K562 (cell line): ENCODE measurements at regions not wholly inside any gene's neighbourhood (a gene's known extent, or its start where the extent isn't known, plus 50 kb on each side); places are given as distances from the start of the nearest gene placed in this dataset.
A peak's percentile ranks its signal among the peaks of the same experiment; 100 is the strongest.

Experiments used
- ATF7 ChIP-seq: fragments of 450-650 bp; IDR thresholded peaks from 2 replicates; pipeline ENCODE4 v1.7.1; 2014; ENCODE audit warnings: mild to moderate bottlenecking, moderate library complexity
- CCAR2 ChIP-seq: fragments of 200-400 bp; formaldehyde crosslinking; IDR thresholded peaks from 2 replicates; pipeline ENCODE4 v1.6.1; 2017; ENCODE audit warnings: mild to moderate bottlenecking, low read depth, low read length
- DNMT1 ChIP-seq: fragments of 450-650 bp; IDR thresholded peaks from 2 replicates; pipeline ENCODE4 v1.6.1; 2016; ENCODE audit warnings: antibody characterized with exemption, mild to moderate bottlenecking
- FOXJ3 ChIP-seq: sonication (generic); formaldehyde crosslinking; IDR thresholded peaks from 2 replicates; pipeline ENCODE4 v1.4.0; 2020; ENCODE audit warnings: mild to moderate bottlenecking, missing genetic modification reagents
- HDAC3 ChIP-seq: fragments of 450-650 bp; IDR thresholded peaks from 2 replicates; pipeline ENCODE4 v1.6.1; 2018; ENCODE audit warnings: borderline replicate concordance, mild to moderate bottlenecking, moderate library complexity; ENCODE audit not compliant: partially characterized antibody
- OTX1 ChIP-seq: fragments of 450-650 bp; formaldehyde crosslinking; IDR thresholded peaks from 2 replicates; pipeline ENCODE4 v1.4.0; 2022; ENCODE audit warnings: mild to moderate bottlenecking
- PCBP2 ChIP-seq: fragments of 200-400 bp; formaldehyde crosslinking; IDR thresholded peaks from 2 replicates; pipeline ENCODE4 v1.6.1; 2018; ENCODE audit warnings: low read length, low read depth, mild to moderate bottlenecking, moderate library complexity; ENCODE audit not compliant: poor library complexity, severe bottlenecking
- PHF21A ChIP-seq: fragments of 450-650 bp; IDR thresholded peaks from 2 replicates; pipeline ENCODE4 v1.6.1; 2017; ENCODE audit warnings: low read depth, borderline replicate concordance
- SMC3 ChIP-seq: conservative IDR thresholded peaks from 2 replicates; pipeline ENCODE4 v1.6.1; 2011; ENCODE audit warnings: low read depth, low read length, improper control_type of control experiment; ENCODE audit not compliant: insufficient read depth
- SRF ChIP-seq, 2 experiments: fragments of 250-450, 450-650 bp in 1 of 2; sonication (Bioruptor Pico) in 1 of 2; sonication (generic) in 1 of 2; formaldehyde crosslinking; IDR thresholded peaks; 2 replicates each; pipeline versions ENCODE4 v1.5.0 to v1.5.1; 2020 to 2022; ENCODE audit warnings: mild to moderate bottlenecking in 1 of 2, missing genetic modification reagents in 1 of 2
- SRSF3 ChIP-seq: fragments of 200-400 bp; formaldehyde crosslinking; IDR thresholded peaks from 2 replicates; pipeline ENCODE4 v1.6.1; 2016; ENCODE audit warnings: mild to moderate bottlenecking, low read length, moderate library complexity; ENCODE audit not compliant: insufficient read depth
- TAL1 ChIP-seq: fragments of 450-650 bp; IDR thresholded peaks from 2 replicates; pipeline ENCODE4 v1.6.1; 2016; ENCODE audit warnings: mild to moderate bottlenecking
- TEAD4 ChIP-seq, 2 experiments: sonication (generic) in 1 of 2; formaldehyde crosslinking in 1 of 2; IDR thresholded peaks; 2 replicates each; pipeline versions ENCODE4 v1.6.1 to v1.8.0; 2012 to 2022; ENCODE audit warnings: borderline replicate concordance in 1 of 2, inconsistent platforms in 1 of 2, low read length in 1 of 2, mild to moderate bottlenecking in 1 of 2, missing genetic modification reagents in 1 of 2
- ZNF146 ChIP-seq: IDR thresholded peaks from one replicate; pipeline ENCODE4 v1.6.1; 2018; ENCODE audit warnings: missing compliant biosample characterization; ENCODE audit not compliant: unreplicated experiment
- ZNF23 ChIP-seq: fragments of 250-450 bp; sonication (Bioruptor Pico); IDR thresholded peaks from 2 replicates; pipeline ENCODE4 v1.4.0; 2020; ENCODE audit warnings: mild to moderate bottlenecking
- TF ChIP-seq, protein P1 (sequence below): fragments of 250-450 bp; sonication (Bioruptor Pico); IDR thresholded peaks from 2 replicates; pipeline ENCODE4 v1.5.0; 2021
- TF ChIP-seq, protein P2 (sequence below): sonication (generic); formaldehyde crosslinking; IDR thresholded peaks from 2 replicates; pipeline ENCODE4 v1.9.0; 2022; ENCODE audit warnings: mild to moderate bottlenecking, missing genetic modification reagents
- TF ChIP-seq, protein P3 (sequence below): fragments of 250-450 bp; sonication (Bioruptor Pico); IDR thresholded peaks from 2 replicates; pipeline ENCODE4 v1.5.1; 2021; ENCODE audit warnings: mild to moderate bottlenecking
- TF ChIP-seq, protein P4 (sequence below), 2 experiments: fragments of 450-650 bp; IDR thresholded peaks; 2 replicates each; pipeline ENCODE4 v1.6.1; 2018; ENCODE audit warnings: mild to moderate bottlenecking in 2 of 2, low read depth in 1 of 2; ENCODE audit not compliant: partially characterized antibody in 2 of 2

DNA sequence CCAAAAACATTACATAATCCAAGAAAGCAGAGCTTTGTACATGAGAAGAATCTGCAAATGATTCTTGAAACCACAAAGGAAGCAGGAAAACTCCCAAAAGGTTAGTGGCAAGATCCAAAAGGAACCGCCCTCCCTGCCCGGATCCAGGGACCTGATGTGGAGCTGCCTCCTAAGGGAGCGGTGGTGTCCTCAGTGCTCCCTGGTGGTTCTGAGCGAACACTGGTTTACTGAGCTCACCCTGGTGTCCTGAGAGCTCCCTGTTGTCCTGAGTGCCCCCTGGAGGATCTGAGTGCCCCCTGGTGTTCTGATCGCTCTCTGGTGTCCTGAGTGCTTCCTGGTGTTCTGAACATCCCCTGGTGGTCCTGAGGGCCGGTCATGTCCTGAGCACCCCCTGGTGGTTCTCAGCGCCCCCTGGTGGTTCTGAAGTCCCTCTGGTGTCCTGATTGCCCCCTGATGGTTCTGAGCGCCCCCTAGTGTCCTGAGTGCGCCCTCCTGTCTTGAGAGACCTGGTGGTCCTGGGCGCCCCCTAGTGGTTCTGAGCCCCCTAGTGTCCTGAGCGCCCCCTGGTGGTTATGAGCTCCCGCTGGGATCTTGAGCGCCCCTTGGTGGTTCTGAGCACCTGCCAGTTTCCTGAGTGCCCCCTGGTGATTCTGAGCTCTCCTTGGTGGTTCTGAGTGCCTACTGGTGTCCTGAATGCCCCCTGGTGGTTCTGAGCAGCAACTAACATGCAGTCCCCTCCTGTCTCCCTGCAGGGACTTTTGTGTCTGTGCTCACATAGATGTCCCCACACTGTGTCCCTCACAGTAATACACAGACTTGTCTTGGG is 891.1 kb downstream of the TMEM121 start (continued):
- TF ChIP-seq, protein P1, sequence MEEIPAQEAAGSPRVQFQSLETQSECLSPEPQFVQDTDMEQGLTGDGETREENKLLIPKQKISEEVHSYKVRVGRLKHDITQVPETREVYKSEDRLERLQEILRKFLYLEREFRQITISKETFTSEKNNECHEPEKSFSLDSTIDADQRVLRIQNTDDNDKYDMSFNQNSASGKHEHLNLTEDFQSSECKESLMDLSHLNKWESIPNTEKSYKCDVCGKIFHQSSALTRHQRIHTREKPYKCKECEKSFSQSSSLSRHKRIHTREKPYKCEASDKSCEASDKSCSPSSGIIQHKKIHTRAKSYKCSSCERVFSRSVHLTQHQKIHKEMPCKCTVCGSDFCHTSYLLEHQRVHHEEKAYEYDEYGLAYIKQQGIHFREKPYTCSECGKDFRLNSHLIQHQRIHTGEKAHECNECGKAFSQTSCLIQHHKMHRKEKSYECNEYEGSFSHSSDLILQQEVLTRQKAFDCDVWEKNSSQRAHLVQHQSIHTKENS (CRISPR knock-in tag), result no peak
- TF ChIP-seq OTX1 (no peak), PCBP2 (no peak), SRF (CRISPR knock-in tag; IDR thresholded peaks at IDR 0.05) (no peak), PHF21A (no peak), CCAR2 (no peak), FOXJ3 (no peak), TAL1 (no peak), ZNF23 (CRISPR knock-in tag) (no peak), DNMT1 (no peak), SMC3 (no peak), SRSF3 (no peak), ATF7 (0 out of 2 replicates have a peak, but pooled peaks have one; percentile 15), TEAD4 (IDR thresholded peaks at IDR 0.05; ENCODE audit: low read length) (no peak), TEAD4 (CRISPR knock-in tag; IDR thresholded peaks at IDR 0.05; ENCODE audit: borderline replicate concordance) (no peak), ZNF146 (CRISPR knock-in tag) (no peak), HDAC3 (no peak)
- TF ChIP-seq, protein P2, sequence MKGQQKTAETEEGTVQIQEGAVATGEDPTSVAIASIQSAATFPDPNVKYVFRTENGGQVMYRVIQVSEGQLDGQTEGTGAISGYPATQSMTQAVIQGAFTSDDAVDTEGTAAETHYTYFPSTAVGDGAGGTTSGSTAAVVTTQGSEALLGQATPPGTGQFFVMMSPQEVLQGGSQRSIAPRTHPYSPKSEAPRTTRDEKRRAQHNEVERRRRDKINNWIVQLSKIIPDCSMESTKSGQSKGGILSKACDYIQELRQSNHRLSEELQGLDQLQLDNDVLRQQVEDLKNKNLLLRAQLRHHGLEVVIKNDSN (CRISPR knock-in tag), result no peak
- TF ChIP-seq, protein P3, sequence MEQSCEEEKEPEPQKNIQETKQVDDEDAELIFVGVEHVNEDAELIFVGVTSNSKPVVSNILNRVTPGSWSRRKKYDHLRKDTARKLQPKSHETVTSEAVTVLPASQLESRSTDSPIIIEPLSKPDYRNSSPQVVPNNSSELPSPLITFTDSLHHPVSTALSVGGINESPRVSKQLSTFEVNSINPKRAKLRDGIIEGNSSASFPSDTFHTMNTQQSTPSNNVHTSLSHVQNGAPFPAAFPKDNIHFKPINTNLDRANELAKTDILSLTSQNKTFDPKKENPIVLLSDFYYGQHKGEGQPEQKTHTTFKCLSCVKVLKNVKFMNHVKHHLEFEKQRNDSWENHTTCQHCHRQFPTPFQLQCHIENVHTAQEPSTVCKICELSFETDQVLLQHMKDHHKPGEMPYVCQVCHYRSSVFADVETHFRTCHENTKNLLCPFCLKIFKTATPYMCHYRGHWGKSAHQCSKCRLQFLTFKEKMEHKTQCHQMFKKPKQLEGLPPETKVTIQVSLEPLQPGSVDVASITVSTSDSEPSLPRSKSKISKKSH, result no peak
- TF ChIP-seq, protein P4, sequence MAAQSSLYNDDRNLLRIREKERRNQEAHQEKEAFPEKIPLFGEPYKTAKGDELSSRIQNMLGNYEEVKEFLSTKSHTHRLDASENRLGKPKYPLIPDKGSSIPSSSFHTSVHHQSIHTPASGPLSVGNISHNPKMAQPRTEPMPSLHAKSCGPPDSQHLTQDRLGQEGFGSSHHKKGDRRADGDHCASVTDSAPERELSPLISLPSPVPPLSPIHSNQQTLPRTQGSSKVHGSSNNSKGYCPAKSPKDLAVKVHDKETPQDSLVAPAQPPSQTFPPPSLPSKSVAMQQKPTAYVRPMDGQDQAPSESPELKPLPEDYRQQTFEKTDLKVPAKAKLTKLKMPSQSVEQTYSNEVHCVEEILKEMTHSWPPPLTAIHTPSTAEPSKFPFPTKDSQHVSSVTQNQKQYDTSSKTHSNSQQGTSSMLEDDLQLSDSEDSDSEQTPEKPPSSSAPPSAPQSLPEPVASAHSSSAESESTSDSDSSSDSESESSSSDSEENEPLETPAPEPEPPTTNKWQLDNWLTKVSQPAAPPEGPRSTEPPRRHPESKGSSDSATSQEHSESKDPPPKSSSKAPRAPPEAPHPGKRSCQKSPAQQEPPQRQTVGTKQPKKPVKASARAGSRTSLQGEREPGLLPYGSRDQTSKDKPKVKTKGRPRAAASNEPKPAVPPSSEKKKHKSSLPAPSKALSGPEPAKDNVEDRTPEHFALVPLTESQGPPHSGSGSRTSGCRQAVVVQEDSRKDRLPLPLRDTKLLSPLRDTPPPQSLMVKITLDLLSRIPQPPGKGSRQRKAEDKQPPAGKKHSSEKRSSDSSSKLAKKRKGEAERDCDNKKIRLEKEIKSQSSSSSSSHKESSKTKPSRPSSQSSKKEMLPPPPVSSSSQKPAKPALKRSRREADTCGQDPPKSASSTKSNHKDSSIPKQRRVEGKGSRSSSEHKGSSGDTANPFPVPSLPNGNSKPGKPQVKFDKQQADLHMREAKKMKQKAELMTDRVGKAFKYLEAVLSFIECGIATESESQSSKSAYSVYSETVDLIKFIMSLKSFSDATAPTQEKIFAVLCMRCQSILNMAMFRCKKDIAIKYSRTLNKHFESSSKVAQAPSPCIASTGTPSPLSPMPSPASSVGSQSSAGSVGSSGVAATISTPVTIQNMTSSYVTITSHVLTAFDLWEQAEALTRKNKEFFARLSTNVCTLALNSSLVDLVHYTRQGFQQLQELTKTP (IDR thresholded peaks at IDR 0.05; ENCODE audit: low read depth in 1 of 2, partially characterized antibody in 2 of 2), result no peak
